ENCODE measurements at regions not wholly inside any gene's neighbourhood (a gene's known extent, or its start where the extent isn't known, plus 50 kb on each side); places are given as distances from the start of the nearest gene placed in this dataset.

DNA sequence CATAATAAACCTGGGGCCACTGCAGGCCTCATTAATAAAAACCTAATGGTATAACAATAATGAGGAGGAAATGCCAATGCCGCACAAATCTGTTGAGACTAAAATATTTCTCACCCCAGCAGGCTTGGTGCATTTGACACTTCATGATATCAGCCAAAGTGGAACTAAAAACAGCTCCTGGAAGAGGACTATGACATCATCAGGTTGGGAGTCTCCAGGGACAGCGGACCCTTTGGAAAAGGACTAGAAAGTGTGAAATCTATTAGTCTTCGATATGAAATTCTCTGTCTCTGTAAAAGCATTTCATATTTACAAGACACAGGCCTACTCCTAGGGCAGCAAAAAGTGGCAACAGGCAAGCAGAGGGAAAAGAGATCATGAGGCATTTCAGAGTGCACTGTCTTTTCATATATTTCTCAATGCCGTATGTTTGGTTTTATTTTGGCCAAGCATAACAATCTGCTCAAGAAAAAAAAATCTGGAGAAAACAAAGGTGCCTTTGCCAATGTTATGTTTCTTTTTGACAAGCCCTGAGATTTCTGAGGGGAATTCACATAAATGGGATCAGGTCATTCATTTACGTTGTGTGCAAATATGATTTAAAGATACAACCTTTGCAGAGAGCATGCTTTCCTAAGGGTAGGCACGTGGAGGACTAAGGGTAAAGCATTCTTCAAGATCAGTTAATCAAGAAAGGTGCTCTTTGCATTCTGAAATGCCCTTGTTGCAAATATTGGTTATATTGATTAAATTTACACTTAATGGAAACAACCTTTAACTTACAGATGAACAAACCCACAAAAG lies 580.9 kb upstream of the TMEFF2 start:
- TF ChIP-seq, protein P1, sequence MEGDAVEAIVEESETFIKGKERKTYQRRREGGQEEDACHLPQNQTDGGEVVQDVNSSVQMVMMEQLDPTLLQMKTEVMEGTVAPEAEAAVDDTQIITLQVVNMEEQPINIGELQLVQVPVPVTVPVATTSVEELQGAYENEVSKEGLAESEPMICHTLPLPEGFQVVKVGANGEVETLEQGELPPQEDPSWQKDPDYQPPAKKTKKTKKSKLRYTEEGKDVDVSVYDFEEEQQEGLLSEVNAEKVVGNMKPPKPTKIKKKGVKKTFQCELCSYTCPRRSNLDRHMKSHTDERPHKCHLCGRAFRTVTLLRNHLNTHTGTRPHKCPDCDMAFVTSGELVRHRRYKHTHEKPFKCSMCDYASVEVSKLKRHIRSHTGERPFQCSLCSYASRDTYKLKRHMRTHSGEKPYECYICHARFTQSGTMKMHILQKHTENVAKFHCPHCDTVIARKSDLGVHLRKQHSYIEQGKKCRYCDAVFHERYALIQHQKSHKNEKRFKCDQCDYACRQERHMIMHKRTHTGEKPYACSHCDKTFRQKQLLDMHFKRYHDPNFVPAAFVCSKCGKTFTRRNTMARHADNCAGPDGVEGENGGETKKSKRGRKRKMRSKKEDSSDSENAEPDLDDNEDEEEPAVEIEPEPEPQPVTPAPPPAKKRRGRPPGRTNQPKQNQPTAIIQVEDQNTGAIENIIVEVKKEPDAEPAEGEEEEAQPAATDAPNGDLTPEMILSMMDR (IDR thresholded peaks at IDR 0.05; ENCODE audit: unreplicated experiment in 3 of 3): no peak
- H3K27me3 Mint-ChIP-seq (ENCODE audit: low read depth): no peaks in the 10 kb centered on the region
- H3K9me3 Mint-ChIP-seq: no peaks in the 10 kb centered on the region
- no peak overlapping the region for H3K27ac Mint-ChIP-seq
- no peaks in the 10 kb centered on the region for H3K4me1 Mint-ChIP-seq
- H3K36me3 Mint-ChIP-seq (ENCODE audit: low read depth): no peaks in the 10 kb centered on the region
- H3K4me3 Mint-ChIP-seq: no peak overlapping the region

DNA sequence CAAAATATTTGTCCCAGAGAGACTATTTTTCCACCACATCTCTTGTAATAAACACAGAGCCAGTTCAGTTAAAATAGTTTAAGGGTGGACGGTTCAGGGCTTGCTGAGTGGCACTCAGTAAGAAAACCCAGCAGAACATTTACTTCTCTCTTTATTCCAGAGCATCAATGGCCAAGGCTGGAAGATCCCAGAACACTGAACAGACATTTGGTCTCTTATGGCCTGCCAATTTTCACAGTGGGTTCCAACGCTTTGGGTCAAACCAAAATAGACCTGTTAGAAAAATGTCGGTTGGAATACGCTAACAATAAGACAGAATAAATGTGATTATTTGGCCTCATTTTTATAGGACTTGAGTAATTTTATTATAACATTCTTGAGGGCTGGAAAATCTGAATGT lies 580.3 kb upstream of the TMEFF2 start:
- TF ChIP-seq, protein P1 (IDR thresholded peaks at IDR 0.05; ENCODE audit: unreplicated experiment in 3 of 3): no peak
- no peaks in the 10 kb centered on the region for H3K4me1 Mint-ChIP-seq
- no peaks in the 10 kb centered on the region for H3K9me3 Mint-ChIP-seq
- H3K4me3 Mint-ChIP-seq: no peak overlapping the region
- H3K27ac Mint-ChIP-seq: peak overlapping the region in 1 of 3 experiments; percentile 11
- H3K27me3 Mint-ChIP-seq (ENCODE audit: low read depth): no peaks in the 10 kb centered on the region
- H3K36me3 Mint-ChIP-seq (ENCODE audit: low read depth): no peaks in the 10 kb centered on the region

DNA sequence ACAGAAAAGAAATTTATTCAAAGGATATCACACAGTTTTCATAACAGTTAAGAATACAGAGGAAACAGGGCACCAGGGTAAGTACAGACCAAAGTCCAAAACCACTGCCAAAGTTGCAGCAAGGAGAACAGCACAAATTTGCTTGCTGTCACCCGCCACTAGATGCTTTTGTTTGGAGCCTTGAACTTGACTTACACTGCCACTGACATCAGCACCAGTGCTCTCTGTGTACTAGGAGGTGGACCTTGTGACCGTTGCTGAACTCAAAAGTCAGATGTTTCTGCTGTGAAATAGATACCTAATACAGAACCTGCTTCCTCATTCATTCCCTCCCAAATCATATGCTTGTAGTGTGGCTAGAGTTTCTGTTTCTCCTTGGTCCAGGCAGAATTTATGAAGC lies 578.3 kb upstream of the TMEFF2 start:
- H3K4me1 Mint-ChIP-seq: no peaks in the 10 kb centered on the region
- H3K27ac Mint-ChIP-seq: no peak overlapping the region
- no peaks in the 10 kb centered on the region for H3K27me3 Mint-ChIP-seq (ENCODE audit: low read depth)
- H3K9me3 Mint-ChIP-seq: no peaks in the 10 kb centered on the region
- TF ChIP-seq, protein P1 (IDR thresholded peaks at IDR 0.05; ENCODE audit: unreplicated experiment in 3 of 3): no peak
- H3K4me3 Mint-ChIP-seq: no peak overlapping the region
- no peaks in the 10 kb centered on the region for H3K36me3 Mint-ChIP-seq (ENCODE audit: low read depth)

DNA sequence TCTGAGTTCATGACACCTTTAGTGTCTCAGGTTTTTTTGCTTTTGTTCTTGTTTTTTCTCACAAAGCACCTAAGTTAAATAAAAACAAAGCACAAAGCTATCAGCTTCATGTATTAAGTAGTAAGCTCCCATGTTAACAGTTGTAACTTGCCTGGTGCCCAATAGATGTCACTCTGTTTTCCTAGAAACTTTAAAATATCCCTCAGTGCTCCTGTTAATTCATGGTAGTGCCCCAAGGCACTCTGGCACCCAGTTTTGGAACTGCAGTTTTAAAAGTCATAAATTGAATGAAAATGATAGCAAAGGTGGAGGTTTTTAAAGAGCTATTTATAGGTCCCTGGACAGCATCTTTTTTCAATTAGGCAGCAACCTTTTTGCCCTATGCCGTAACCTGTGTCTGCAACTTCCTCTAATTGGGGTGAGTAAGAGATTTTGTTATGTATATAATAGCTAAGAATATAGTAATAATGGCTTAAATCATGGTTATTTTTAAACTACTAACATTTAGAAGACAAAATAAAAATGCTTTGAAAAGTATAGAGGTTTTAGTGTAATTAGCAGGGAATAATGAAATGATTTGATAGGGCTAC lies 555.0 kb upstream of the TMEFF2 start:
- Mint-ChIP-seq H3K4me1 (no peaks in the 10 kb centered on the region), H3K27me3 (ENCODE audit: low read depth) (no peaks in the 10 kb centered on the region), H3K36me3 (ENCODE audit: low read depth) (no peaks in the 10 kb centered on the region), H3K4me3 (peak overlapping the region in 1 of 3 experiments; percentile 10), H3K9me3 (peaks cover 3% of the 10 kb centered on the region), H3K27ac (no peak overlapping the region)
- TF ChIP-seq, protein P1 (IDR thresholded peaks at IDR 0.05; ENCODE audit: unreplicated experiment in 3 of 3): peak; percentile 32 to 61 (median 37)

DNA sequence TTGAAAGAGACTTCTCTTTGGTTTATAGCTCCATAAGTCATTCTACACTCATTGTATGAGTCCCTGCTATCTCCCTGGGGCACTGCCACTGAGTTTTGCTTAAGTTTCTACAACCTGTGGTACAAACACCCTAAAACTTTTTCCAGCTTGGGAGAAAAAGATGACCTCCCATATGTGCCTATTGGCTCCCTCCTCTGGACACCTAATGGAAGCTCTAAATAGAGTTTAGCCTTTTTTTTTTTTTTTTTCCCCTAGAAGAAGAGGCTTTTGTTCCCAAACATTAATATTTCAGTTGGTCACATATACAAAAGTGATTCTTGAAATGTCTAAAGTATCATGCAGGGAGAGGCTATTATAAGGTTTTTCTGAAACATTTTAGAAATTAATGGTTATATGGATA lies 547.2 kb upstream of the TMEFF2 start:
- Mint-ChIP-seq H3K27me3 (ENCODE audit: low read depth) (no peaks in the 10 kb centered on the region), H3K4me3 (no peak overlapping the region), H3K9me3 (peaks cover 3% of the 10 kb centered on the region), H3K27ac (no peak overlapping the region), H3K36me3 (ENCODE audit: low read depth) (no peaks in the 10 kb centered on the region), H3K4me1 (no peaks in the 10 kb centered on the region)
- TF ChIP-seq, protein P1 (IDR thresholded peaks at IDR 0.05; ENCODE audit: unreplicated experiment in 3 of 3): no peak

DNA sequence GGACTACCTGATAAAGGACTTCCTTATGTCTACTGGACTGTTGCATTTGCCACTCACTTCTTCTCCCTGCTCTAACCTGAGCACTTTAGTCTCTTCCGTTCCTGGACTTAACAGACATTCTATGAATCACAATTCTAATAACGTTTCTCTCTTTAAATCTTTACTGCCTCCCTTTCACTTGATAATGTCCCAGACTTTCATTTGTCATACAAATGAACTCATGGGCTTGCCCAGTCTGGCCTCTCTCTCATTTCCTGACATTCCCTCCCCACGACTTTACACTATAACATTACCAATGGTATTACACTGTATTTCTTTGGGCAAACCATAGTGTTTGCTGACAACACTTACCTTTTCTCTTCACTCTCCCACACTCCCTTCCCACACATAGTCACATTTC lies 540.7 kb upstream of the TMEFF2 start:
- Mint-ChIP-seq H3K4me1 (peaks cover under 1% of the 10 kb centered on the region), H3K27ac (no peak overlapping the region), H3K4me3 (no peak overlapping the region), H3K9me3 (no peaks in the 10 kb centered on the region), H3K27me3 (ENCODE audit: low read depth) (no peaks in the 10 kb centered on the region), H3K36me3 (ENCODE audit: low read depth) (no peaks in the 10 kb centered on the region)
- TF ChIP-seq, protein P1 (IDR thresholded peaks at IDR 0.05; ENCODE audit: unreplicated experiment in 3 of 3): no peak
